ENCODE measurements at regions not wholly inside any gene's neighbourhood (a gene's known extent, or its start where the extent isn't known, plus 50 kb on each side); places are given as distances from the start of the nearest gene placed in this dataset.

- Histone ChIP-seq H3K36me3 (ENCODE audit: insufficient read depth, low read length) (no peaks in the 10 kb centered on the region), H3K4me1 (ENCODE audit: insufficient read depth, low read length, poor library complexity, severe bottlenecking) (no peaks in the 10 kb centered on the region), H3K9ac (ENCODE audit: low read depth, low read length, poor library complexity, severe bottlenecking) (no peak overlapping the region), H3K9me2 (replicated peaks; ENCODE audit: low read depth, low read length) (no peaks in the 10 kb centered on the region), H3K4me2 (ENCODE audit: low read depth, low read length, poor library complexity, severe bottlenecking) (no peak overlapping the region), H3F3A (ENCODE audit: low read depth) (no peaks in the 10 kb centered on the region), H3K79me2 (ENCODE audit: insufficient read depth, low read length) (no peaks in the 10 kb centered on the region), H4K20me1 (ENCODE audit: insufficient read depth, low read length, poor library complexity, severe bottlenecking) (no peaks in the 10 kb centered on the region), H3K4me3 (ENCODE audit: low read length, poor library complexity, severe bottlenecking) (no peak overlapping the region), H3K9me3 (ENCODE audit: insufficient read depth, low read depth, low read length) (no peaks in the 10 kb centered on the region), H3K27me3 (ENCODE audit: insufficient read depth, low read length, poor library complexity, severe bottlenecking) (no peaks in the 10 kb centered on the region), H2AFZ (ENCODE audit: low read length) (no peak overlapping the region)
- TF ChIP-seq EZH2phosphoT487 (IDR thresholded peaks at IDR 0.05; ENCODE audit: borderline replicate concordance) = no peak
- TF ChIP-seq CTCF (conservative IDR thresholded peaks at IDR 0.05; ENCODE audit: low read length) = no peak
Measured at GRCh38 chr1:239283216-239283615, 103.2 kb upstream of the CHRM3 start.

- no peak overlapping the region for H3K4me2 ChIP-seq (ENCODE audit: low read depth, low read length, poor library complexity, severe bottlenecking)
- H3K9me2 ChIP-seq (replicated peaks; ENCODE audit: low read depth, low read length) = no peaks in the 10 kb centered on the region
- H3F3A ChIP-seq (ENCODE audit: low read depth) = no peaks in the 10 kb centered on the region
- no peak overlapping the region for H3K4me3 ChIP-seq (ENCODE audit: low read length, poor library complexity, severe bottlenecking)
- H3K36me3 ChIP-seq (ENCODE audit: insufficient read depth, low read length) = no peaks in the 10 kb centered on the region
- TF ChIP-seq CTCF (conservative IDR thresholded peaks at IDR 0.05; ENCODE audit: low read length) = no peak
- no peak for TF ChIP-seq EZH2phosphoT487 (IDR thresholded peaks at IDR 0.05; ENCODE audit: borderline replicate concordance)
- H3K27me3 ChIP-seq (ENCODE audit: insufficient read depth, low read length, poor library complexity, severe bottlenecking) = no peaks in the 10 kb centered on the region
- no peak overlapping the region for H2AFZ ChIP-seq (ENCODE audit: low read length)
- H3K9me3 ChIP-seq (ENCODE audit: insufficient read depth, low read depth, low read length) = no peaks in the 10 kb centered on the region
- H3K79me2 ChIP-seq (ENCODE audit: insufficient read depth, low read length) = no peaks in the 10 kb centered on the region
- H4K20me1 ChIP-seq (ENCODE audit: insufficient read depth, low read length, poor library complexity, severe bottlenecking) = no peaks in the 10 kb centered on the region
- no peaks in the 10 kb centered on the region for H3K4me1 ChIP-seq (ENCODE audit: insufficient read depth, low read length, poor library complexity, severe bottlenecking)
- H3K9ac ChIP-seq (ENCODE audit: low read depth, low read length, poor library complexity, severe bottlenecking) = no peak overlapping the region
Measured at GRCh38 chr1:239282411-239282810, 104.0 kb upstream of the CHRM3 start.

- TF ChIP-seq EZH2phosphoT487 (IDR thresholded peaks at IDR 0.05; ENCODE audit: borderline replicate concordance) (no peak), CTCF (conservative IDR thresholded peaks at IDR 0.05; ENCODE audit: low read length) (no peak)
- H3F3A ChIP-seq (ENCODE audit: low read depth) = no peaks in the 10 kb centered on the region
- H3K4me3 ChIP-seq (ENCODE audit: low read length, poor library complexity, severe bottlenecking) = no peak overlapping the region
Measured at GRCh38 chr1:239276051-239276450, 110.3 kb upstream of the CHRM3 start.

More at GRCh38 chr1:239276051-239276450, 110.3 kb upstream of the CHRM3 start:
- H3K4me1 ChIP-seq (ENCODE audit: insufficient read depth, low read length, poor library complexity, severe bottlenecking) = no peaks in the 10 kb centered on the region
- H2AFZ ChIP-seq (ENCODE audit: low read length) = no peak overlapping the region
- H3K36me3 ChIP-seq (ENCODE audit: insufficient read depth, low read length) = no peaks in the 10 kb centered on the region
- H4K20me1 ChIP-seq (ENCODE audit: insufficient read depth, low read length, poor library complexity, severe bottlenecking) = no peaks in the 10 kb centered on the region
- no peak overlapping the region for H3K4me2 ChIP-seq (ENCODE audit: low read depth, low read length, poor library complexity, severe bottlenecking)
- H3K9me3 ChIP-seq (ENCODE audit: insufficient read depth, low read depth, low read length) = no peaks in the 10 kb centered on the region
- no peaks in the 10 kb centered on the region for H3K79me2 ChIP-seq (ENCODE audit: insufficient read depth, low read length)
- H3K9ac ChIP-seq (ENCODE audit: low read depth, low read length, poor library complexity, severe bottlenecking) = no peak overlapping the region
- no peaks in the 10 kb centered on the region for H3K9me2 ChIP-seq (replicated peaks; ENCODE audit: low read depth, low read length)
- H3K27me3 ChIP-seq (ENCODE audit: insufficient read depth, low read length, poor library complexity, severe bottlenecking) = no peaks in the 10 kb centered on the region
